Neural progenitor cell (in vitro differentiated cells): ENCODE measurements at regions not wholly inside any gene's neighbourhood (a gene's known extent, or its start where the extent isn't known, plus 50 kb on each side); places are given as distances from the start of the nearest gene placed in this dataset.

Source experiments
- DNase-seq: peaks from one replicate; pipeline ENCODE4 v3.0.0-alpha.2; 2016; ENCODE audit warnings: low spot score
- H2AFZ ChIP-seq: fragments of 200-600 bp; sonication (generic); replicated peaks from 2 replicates; pipeline ENCODE4 v1.6.1; 2016; ENCODE audit warnings: antibody characterized with exemption
- H3F3A ChIP-seq: fragments of 200-600 bp; sonication (generic); 2 replicates; pipeline ENCODE4 v1.6.1; 2016; ENCODE audit warnings: antibody characterized with exemption, low read depth
- H3K27ac ChIP-seq: fragments of 200-600 bp; sonication (generic); 2 replicates; pipeline ENCODE4 v1.5.1; 2016; ENCODE audit warnings: mild to moderate bottlenecking
- H3K27me3 ChIP-seq: fragments of 200-600 bp; sonication (generic); 2 replicates; pipeline ENCODE4 v1.6.1; 2016; ENCODE audit warnings: mild to moderate bottlenecking, moderate library complexity
- H3K36me3 ChIP-seq: fragments of 200-600 bp; sonication (generic); 2 replicates; pipeline ENCODE4 v1.5.1; 2016
- H3K4me1 ChIP-seq: fragments of 200-600 bp; sonication (generic); 2 replicates; pipeline ENCODE4 v1.6.1; 2016; ENCODE audit warnings: mixed run types
- H3K4me2 ChIP-seq: fragments of 200-600 bp; sonication (generic); 2 replicates; pipeline ENCODE4 v1.6.1; 2016
- H3K4me3 ChIP-seq: fragments of 200-600 bp; sonication (generic); 2 replicates; pipeline ENCODE4 v1.5.1; 2016
- H3K79me2 ChIP-seq: fragments of 200-600 bp; sonication (generic); 2 replicates; pipeline ENCODE4 v1.6.1; 2016; ENCODE audit warnings: low read depth
- H3K9ac ChIP-seq: fragments of 200-600 bp; sonication (generic); 2 replicates; pipeline ENCODE4 v1.6.1; 2016
- H3K9me3 ChIP-seq: fragments of 200-600 bp; sonication (generic); 2 replicates; pipeline ENCODE4 v1.5.1; 2016; ENCODE audit warnings: low read depth
- H4K20me1 ChIP-seq: fragments of 200-600 bp; sonication (generic); 2 replicates; pipeline ENCODE4 v1.6.1; 2016; ENCODE audit warnings: low read depth
- H3K27ac Mint-ChIP-seq: 3 replicates; pipeline ENCODE4 v1.8.0; 2021; ENCODE audit warnings: mixed read lengths
- H3K27me3 Mint-ChIP-seq: 2 replicates; pipeline ENCODE4 v1.8.0; 2022; ENCODE audit warnings: low read depth, mild to moderate bottlenecking, inconsistent platforms, moderate library complexity, mixed read lengths; ENCODE audit not compliant: insufficient read depth
- H3K36me3 Mint-ChIP-seq: 3 replicates; pipeline ENCODE4 v1.8.0; 2021; ENCODE audit warnings: mixed read lengths
- H3K4me1 Mint-ChIP-seq: 3 replicates; pipeline ENCODE4 v1.8.0; 2021; ENCODE audit warnings: mixed read lengths
- H3K4me3 Mint-ChIP-seq: 3 replicates; pipeline ENCODE4 v1.8.0; 2021; ENCODE audit warnings: mild to moderate bottlenecking, moderate library complexity, mixed read lengths
- H3K9me3 Mint-ChIP-seq: 3 replicates; pipeline ENCODE4 v1.8.0; 2020; ENCODE audit warnings: mixed read lengths
- EZH2 ChIP-seq: fragments of 200-600 bp; sonication (generic); IDR thresholded peaks from 2 replicates; pipeline ENCODE4 v1.6.1; 2017; ENCODE audit warnings: antibody characterized with exemption, mild to moderate bottlenecking, moderate library complexity
- EZH2phosphoT487 ChIP-seq: fragments of 200-600 bp; sonication (generic); IDR thresholded peaks from 2 replicates; pipeline ENCODE4 v1.6.1; 2017; ENCODE audit warnings: antibody characterized with exemption
- TF ChIP-seq, protein P1 (sequence below): fragments of 200-600 bp; sonication (generic); IDR thresholded peaks from 2 replicates; pipeline ENCODE4 v1.5.1; 2017; ENCODE audit warnings: antibody characterized with exemption, mild to moderate bottlenecking

DNA sequence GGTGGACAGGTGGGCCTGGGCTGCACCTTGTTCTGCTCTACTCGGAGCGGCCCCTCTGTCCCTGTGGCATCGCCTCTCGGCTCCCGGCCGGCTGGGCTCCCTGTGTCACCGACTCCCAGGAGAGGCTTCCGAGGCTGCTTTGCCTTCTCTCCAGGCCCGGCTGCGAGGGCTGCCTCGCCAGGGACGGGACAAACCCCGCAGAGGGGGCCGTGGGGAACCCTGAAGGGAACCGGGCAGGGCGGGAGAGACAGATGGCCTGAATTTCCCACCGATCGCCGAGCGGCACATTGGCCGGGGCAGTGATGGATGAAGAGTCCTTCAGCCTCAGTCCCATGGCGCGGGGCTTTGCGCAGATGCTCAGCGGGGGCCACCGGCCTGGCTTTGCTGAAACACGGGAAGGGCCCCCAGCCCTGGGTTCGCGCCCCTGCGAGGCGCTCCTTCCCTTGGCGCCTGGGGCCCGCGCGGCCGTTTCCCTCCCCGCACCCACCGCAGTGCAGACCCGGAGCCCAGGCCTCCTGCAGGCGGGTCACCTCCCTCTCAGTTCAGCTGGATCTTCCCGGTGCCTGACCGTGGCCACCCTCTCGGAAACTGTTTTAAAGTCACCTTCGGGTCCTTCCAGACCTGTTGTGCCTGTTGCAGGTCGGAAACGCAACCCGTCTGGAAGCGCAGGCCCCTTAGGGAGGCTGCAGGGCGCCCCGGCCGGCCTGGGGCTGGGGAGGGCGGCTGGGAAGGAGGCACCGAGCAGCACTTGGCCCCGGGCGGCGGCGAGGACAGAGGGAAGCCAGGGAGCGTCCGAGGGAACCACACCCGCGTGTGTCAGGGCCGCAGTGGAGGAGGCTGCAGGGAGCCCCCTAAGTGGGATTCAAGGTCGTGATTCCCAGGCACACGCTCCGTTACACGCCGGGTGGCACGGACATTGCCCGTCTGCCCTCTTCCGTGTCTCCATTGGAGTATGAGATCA lies 341.9 kb upstream of the SALL3 start:
- H3K27ac Mint-ChIP-seq = no peak overlapping the region
- Histone ChIP-seq H3K9me3 (no peaks in the 10 kb centered on the region), H4K20me1 (no peaks in the 10 kb centered on the region), H2AFZ (no peak overlapping the region), H3K4me3 (no peak overlapping the region), H3F3A (no peaks in the 10 kb centered on the region), H3K9ac (no peak overlapping the region), H3K27me3 (no peaks in the 10 kb centered on the region), H3K79me2 (no peaks in the 10 kb centered on the region), H3K4me2 (no peak overlapping the region), H3K4me1 (peaks cover 12% of the 10 kb centered on the region), H3K36me3 (no peaks in the 10 kb centered on the region), H3K27ac (no peak overlapping the region)
- peaks cover 17% of the 10 kb centered on the region for H3K27me3 Mint-ChIP-seq
- no peak overlapping the region for H3K4me3 Mint-ChIP-seq
- TF ChIP-seq EZH2 = no peak
- TF ChIP-seq EZH2phosphoT487 = no peak
- TF ChIP-seq, protein P1, sequence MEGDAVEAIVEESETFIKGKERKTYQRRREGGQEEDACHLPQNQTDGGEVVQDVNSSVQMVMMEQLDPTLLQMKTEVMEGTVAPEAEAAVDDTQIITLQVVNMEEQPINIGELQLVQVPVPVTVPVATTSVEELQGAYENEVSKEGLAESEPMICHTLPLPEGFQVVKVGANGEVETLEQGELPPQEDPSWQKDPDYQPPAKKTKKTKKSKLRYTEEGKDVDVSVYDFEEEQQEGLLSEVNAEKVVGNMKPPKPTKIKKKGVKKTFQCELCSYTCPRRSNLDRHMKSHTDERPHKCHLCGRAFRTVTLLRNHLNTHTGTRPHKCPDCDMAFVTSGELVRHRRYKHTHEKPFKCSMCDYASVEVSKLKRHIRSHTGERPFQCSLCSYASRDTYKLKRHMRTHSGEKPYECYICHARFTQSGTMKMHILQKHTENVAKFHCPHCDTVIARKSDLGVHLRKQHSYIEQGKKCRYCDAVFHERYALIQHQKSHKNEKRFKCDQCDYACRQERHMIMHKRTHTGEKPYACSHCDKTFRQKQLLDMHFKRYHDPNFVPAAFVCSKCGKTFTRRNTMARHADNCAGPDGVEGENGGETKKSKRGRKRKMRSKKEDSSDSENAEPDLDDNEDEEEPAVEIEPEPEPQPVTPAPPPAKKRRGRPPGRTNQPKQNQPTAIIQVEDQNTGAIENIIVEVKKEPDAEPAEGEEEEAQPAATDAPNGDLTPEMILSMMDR = no peak
- H3K4me1 Mint-ChIP-seq = peaks cover 33% of the 10 kb centered on the region
- H3K9me3 Mint-ChIP-seq = no peaks in the 10 kb centered on the region
- H3K36me3 Mint-ChIP-seq = peaks cover 2% of the 10 kb centered on the region
- no peak for DNase-seq

DNA sequence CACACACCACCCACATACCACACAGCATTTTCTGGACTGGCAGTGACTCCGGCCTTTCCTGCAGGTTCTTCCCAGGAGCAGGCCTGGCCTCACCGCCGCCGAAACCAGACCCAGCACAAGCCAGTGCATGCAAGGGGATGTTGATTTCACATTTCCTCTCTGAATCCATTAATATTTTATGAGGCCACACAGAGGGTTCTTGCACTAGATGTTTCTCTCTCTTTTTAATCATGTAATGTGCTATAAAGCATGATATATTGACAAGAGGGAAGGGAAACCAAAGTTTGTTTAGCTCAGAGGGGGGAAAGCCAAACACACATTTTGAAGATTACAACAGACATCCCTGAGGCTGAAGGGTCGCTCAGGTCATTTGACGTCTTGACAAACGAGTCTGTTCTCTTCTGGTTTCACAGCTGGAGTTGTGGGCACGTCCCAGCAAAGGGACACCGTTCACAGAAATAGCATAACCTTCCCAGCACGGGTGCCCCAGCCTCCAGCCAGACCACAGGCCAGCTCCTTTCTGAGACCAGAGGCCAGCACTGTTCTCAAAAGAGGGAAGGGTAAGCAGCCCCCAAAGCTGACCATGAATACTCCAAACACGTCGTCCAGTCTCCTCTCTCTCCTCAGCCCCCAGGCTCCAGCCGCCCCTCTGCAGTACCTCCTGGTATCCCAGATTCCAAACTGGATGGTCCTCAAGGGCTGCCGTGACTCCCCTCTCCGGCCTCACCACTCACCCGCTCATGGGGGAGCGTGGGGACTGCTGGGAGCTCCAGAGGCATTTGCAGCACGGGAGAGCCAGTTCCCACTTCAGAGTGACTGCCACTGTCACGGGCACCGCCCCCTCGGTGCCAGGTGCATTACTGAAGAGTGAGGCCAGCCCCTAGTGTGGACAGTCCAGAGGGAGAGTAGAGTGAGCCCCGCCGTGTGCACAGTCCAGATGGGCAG lies 340.3 kb upstream of the SALL3 start:
- Histone ChIP-seq H3K4me2 (no peak overlapping the region), H3K4me3 (no peak overlapping the region), H3K27me3 (no peaks in the 10 kb centered on the region), H3K79me2 (no peaks in the 10 kb centered on the region), H3K4me1 (peaks cover 13% of the 10 kb centered on the region), H3K9ac (no peak overlapping the region), H4K20me1 (no peaks in the 10 kb centered on the region), H3K27ac (no peak overlapping the region), H3K36me3 (no peaks in the 10 kb centered on the region), H2AFZ (no peak overlapping the region), H3F3A (no peaks in the 10 kb centered on the region), H3K9me3 (no peaks in the 10 kb centered on the region)
- Mint-ChIP-seq H3K4me3 (no peak overlapping the region), H3K27ac (peak overlapping the region; percentile 83), H3K4me1 (peaks cover 38% of the 10 kb centered on the region), H3K27me3 (peaks cover 22% of the 10 kb centered on the region), H3K9me3 (no peaks in the 10 kb centered on the region), H3K36me3 (peaks cover 2% of the 10 kb centered on the region)
- no peak for DNase-seq
- TF ChIP-seq, protein P1 = no peak
- no peak for TF ChIP-seq EZH2phosphoT487
- no peak for TF ChIP-seq EZH2

DNA sequence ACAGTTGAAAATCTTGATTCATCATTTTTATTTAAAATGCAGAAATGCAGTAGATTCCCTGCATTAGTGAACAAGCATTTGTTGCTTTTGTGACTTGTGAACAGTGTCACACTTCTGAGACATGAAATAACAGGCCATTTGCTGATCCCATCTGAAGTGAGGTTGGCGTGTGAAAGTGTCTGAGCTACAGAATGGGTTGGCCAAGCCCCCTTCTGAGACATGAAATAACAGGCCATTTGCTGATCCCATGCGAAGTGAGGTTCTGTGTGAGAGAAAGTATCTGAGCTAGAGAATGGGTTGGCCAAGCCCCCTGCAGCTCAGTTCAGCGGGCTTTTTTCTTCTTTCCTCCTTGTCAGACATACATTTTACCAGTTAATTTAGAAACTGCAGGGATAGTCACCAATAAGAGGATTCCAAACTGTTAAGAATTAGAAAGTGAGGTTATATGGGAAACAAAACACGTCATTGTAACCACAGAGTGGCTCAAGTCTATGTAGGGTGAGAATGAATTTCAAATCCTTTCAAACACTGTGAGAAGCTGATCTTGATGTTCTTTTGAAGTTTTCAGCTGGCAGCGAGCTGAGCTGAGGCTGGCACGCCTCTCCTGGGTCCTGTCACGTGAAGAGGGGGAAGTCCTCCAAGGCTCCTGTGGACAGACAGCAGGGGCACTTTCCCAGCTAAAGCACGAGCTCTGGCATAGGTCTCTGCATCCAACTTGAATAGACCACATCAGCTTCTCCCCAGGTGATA lies 339.2 kb upstream of the SALL3 start:
- no peak for DNase-seq
- Mint-ChIP-seq H3K4me1 (peaks cover 33% of the 10 kb centered on the region), H3K27ac (peak overlapping the region; percentile 10), H3K36me3 (peaks cover 2% of the 10 kb centered on the region), H3K27me3 (peaks cover 22% of the 10 kb centered on the region), H3K4me3 (no peak overlapping the region), H3K9me3 (no peaks in the 10 kb centered on the region)
- Histone ChIP-seq H3K4me2 (no peak overlapping the region), H4K20me1 (no peaks in the 10 kb centered on the region), H3F3A (no peaks in the 10 kb centered on the region), H3K27ac (no peak overlapping the region), H3K27me3 (no peaks in the 10 kb centered on the region), H2AFZ (no peak overlapping the region), H3K36me3 (no peaks in the 10 kb centered on the region), H3K4me3 (no peak overlapping the region), H3K4me1 (peaks cover 13% of the 10 kb centered on the region), H3K9ac (no peak overlapping the region), H3K9me3 (no peaks in the 10 kb centered on the region), H3K79me2 (no peaks in the 10 kb centered on the region)
- TF ChIP-seq EZH2 (no peak), EZH2phosphoT487 (no peak)
- TF ChIP-seq, protein P1 = no peak
